ENCODE measurements at regions not wholly inside any gene's neighbourhood (a gene's known extent, or its start where the extent isn't known, plus 50 kb on each side); places are given as distances from the start of the nearest gene placed in this dataset.

DNA sequence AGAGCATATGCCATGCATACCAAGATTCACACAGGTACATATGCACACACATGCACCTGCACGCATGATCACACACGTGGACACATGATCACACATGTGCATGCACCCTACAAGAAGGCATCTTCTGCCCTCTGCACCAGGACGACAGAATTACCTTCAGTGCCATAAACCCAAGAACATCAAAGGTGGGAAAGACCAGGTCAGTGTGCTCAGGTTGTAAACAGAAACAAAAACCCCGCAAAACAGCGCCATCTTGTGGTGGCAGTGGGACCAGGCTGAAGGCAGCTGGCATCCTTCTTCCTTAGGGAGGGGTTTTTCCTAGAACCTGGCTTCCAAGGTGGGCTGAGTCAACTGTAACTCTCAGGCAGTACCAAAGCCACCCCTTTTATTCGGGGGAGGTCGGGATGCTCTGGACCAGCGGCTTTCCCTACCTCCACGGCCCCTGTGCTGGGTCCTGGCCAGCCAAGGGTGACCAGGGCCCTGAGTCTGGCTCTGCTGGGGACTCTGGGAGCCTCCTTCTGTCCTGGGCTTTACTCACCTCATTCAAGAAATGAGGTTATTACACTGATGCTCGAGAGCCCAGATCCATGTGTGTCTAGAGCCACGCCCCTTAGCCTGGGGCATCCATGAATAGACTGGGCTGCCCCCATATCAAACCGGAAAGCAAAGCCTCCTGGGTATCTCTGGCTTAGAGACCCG lies 69.4 kb upstream of the FGF3 start:
- TF ChIP-seq, protein P1, sequence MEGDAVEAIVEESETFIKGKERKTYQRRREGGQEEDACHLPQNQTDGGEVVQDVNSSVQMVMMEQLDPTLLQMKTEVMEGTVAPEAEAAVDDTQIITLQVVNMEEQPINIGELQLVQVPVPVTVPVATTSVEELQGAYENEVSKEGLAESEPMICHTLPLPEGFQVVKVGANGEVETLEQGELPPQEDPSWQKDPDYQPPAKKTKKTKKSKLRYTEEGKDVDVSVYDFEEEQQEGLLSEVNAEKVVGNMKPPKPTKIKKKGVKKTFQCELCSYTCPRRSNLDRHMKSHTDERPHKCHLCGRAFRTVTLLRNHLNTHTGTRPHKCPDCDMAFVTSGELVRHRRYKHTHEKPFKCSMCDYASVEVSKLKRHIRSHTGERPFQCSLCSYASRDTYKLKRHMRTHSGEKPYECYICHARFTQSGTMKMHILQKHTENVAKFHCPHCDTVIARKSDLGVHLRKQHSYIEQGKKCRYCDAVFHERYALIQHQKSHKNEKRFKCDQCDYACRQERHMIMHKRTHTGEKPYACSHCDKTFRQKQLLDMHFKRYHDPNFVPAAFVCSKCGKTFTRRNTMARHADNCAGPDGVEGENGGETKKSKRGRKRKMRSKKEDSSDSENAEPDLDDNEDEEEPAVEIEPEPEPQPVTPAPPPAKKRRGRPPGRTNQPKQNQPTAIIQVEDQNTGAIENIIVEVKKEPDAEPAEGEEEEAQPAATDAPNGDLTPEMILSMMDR (IDR thresholded peaks at IDR 0.05): peak; percentile 84
- no peak for TF ChIP-seq EZH2 (IDR thresholded peaks at IDR 0.05; ENCODE audit: borderline replicate concordance, insufficient read depth, low read depth, low read length, poor library complexity, severe bottlenecking)
